GM12878 (cell line): ENCODE measurements at regions not wholly inside any gene's neighbourhood (a gene's known extent, or its start where the extent isn't known, plus 50 kb on each side); places are given as distances from the start of the nearest gene placed in this dataset.

Source experiments
- BRCA1 ChIP-seq: IDR thresholded peaks from 2 replicates; pipeline ENCODE4 v1.6.1; 2011; ENCODE audit warnings: low read depth, low read length, improper control_type of control experiment
- EP300 ChIP-seq, 2 experiments: fragments of 150-350 bp in 1 of 2; IDR thresholded peaks; 2 replicates each; pipeline ENCODE4 v1.6.1; 2011 to 2012; ENCODE audit warnings: low read depth in 2 of 2, low read length in 2 of 2, borderline replicate concordance in 1 of 2, improper control_type of control experiment in 1 of 2, inconsistent platforms in 1 of 2; ENCODE audit not compliant: control insufficient read depth in 1 of 2
- HDAC2 ChIP-seq: fragments of 200-600 bp; sonication (generic); IDR thresholded peaks from 2 replicates; pipeline ENCODE4 v1.6.1; 2017
- JUND ChIP-seq: IDR thresholded peaks from 2 replicates; pipeline ENCODE4 v1.6.1; 2012; ENCODE audit warnings: low read depth, mild to moderate bottlenecking, low read length, improper control_type of control experiment, moderate library complexity
- MTA3 ChIP-seq: IDR thresholded peaks from 2 replicates; pipeline ENCODE4 v1.6.1; 2012; ENCODE audit warnings: low read length, inconsistent platforms, borderline replicate concordance
- NFIC ChIP-seq: IDR thresholded peaks from 2 replicates; pipeline ENCODE4 v1.6.1; 2012; ENCODE audit warnings: low read depth, mild to moderate bottlenecking, inconsistent platforms, low read length, moderate library complexity
- NR2F1 ChIP-seq: fragments of 450-650 bp; conservative IDR thresholded peaks from 2 replicates; pipeline ENCODE4 v1.6.1; 2017; ENCODE audit warnings: mild to moderate bottlenecking
- TF ChIP-seq, protein P1 (sequence below): IDR thresholded peaks from 2 replicates; pipeline ENCODE4 v1.6.1; 2012; ENCODE audit warnings: low read depth, low read length, improper control_type of control experiment
- TF ChIP-seq, protein P2 (sequence below), 3 experiments: IDR thresholded peaks in 2 of 3; conservative IDR thresholded peaks in 1 of 3; 2 replicates each; pipeline ENCODE4 v1.5.1; 2011; ENCODE audit warnings: low read depth in 3 of 3, low read length in 3 of 3, mild to moderate bottlenecking in 3 of 3, control low read depth in 2 of 3, moderate library complexity in 2 of 3, inconsistent platforms in 1 of 3, mixed read lengths in 1 of 3; ENCODE audit not compliant: control insufficient read depth in 2 of 3, insufficient read depth in 1 of 3; ENCODE audit errors: extremely low read depth in 1 of 3
- TF ChIP-seq, protein P3 (sequence below): fragments of 450-650 bp; IDR thresholded peaks from 2 replicates; pipeline ENCODE4 v1.6.1; 2017; ENCODE audit warnings: mild to moderate bottlenecking

DNA sequence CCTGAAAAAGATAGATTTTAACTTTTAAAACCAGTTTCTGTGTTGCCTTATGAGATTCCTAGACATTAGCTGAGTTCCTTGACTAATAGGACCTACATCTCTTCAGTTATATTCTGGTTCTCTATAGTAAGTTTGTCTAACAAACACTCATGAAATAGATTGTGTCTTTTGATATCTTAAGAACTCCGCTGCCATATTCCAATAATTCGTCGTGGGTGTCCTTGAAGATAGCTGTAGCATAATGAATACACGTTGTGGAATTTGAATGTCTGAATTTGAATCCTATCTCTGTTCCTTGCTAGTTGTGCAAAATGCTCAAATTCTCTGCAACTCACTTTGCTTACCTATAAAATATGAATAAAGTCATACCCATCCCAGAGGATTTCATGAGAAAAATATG is 176.8 kb upstream of the COL3A1 start:
- TF ChIP-seq, protein P1, sequence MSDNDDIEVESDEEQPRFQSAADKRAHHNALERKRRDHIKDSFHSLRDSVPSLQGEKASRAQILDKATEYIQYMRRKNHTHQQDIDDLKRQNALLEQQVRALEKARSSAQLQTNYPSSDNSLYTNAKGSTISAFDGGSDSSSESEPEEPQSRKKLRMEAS, result no peak
- TF ChIP-seq NFIC, result no peak
- TF ChIP-seq NR2F1, result no peak
- TF ChIP-seq, protein P2, sequence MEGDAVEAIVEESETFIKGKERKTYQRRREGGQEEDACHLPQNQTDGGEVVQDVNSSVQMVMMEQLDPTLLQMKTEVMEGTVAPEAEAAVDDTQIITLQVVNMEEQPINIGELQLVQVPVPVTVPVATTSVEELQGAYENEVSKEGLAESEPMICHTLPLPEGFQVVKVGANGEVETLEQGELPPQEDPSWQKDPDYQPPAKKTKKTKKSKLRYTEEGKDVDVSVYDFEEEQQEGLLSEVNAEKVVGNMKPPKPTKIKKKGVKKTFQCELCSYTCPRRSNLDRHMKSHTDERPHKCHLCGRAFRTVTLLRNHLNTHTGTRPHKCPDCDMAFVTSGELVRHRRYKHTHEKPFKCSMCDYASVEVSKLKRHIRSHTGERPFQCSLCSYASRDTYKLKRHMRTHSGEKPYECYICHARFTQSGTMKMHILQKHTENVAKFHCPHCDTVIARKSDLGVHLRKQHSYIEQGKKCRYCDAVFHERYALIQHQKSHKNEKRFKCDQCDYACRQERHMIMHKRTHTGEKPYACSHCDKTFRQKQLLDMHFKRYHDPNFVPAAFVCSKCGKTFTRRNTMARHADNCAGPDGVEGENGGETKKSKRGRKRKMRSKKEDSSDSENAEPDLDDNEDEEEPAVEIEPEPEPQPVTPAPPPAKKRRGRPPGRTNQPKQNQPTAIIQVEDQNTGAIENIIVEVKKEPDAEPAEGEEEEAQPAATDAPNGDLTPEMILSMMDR (IDR thresholded peaks at IDR 0.05 in 2 of 3, conservative IDR thresholded peaks at IDR 0.05 in 1 of 3; ENCODE audit: control insufficient read depth in 2 of 3, extremely low read depth in 1 of 3, insufficient read depth in 1 of 3, low read depth in 3 of 3, low read length in 3 of 3), result no peak
- TF ChIP-seq, protein P3, sequence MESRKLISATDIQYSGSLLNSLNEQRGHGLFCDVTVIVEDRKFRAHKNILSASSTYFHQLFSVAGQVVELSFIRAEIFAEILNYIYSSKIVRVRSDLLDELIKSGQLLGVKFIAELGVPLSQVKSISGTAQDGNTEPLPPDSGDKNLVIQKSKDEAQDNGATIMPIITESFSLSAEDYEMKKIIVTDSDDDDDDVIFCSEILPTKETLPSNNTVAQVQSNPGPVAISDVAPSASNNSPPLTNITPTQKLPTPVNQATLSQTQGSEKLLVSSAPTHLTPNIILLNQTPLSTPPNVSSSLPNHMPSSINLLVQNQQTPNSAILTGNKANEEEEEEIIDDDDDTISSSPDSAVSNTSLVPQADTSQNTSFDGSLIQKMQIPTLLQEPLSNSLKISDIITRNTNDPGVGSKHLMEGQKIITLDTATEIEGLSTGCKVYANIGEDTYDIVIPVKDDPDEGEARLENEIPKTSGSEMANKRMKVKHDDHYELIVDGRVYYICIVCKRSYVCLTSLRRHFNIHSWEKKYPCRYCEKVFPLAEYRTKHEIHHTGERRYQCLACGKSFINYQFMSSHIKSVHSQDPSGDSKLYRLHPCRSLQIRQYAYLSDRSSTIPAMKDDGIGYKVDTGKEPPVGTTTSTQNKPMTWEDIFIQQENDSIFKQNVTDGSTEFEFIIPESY, result no peak
- no peak for TF ChIP-seq HDAC2
- no peak for TF ChIP-seq EP300 (IDR thresholded peaks at IDR 0.05; ENCODE audit: borderline replicate concordance in 1 of 2, control insufficient read depth in 1 of 2, low read depth in 2 of 2, low read length in 2 of 2)
- TF ChIP-seq MTA3, result no peak
- no peak for TF ChIP-seq JUND
- TF ChIP-seq BRCA1, result no peak
